Astrocyte (in vitro differentiated cells and primary cell): ENCODE measurements at regions not wholly inside any gene's neighbourhood (a gene's known extent, or its start where the extent isn't known, plus 50 kb on each side); places are given as distances from the start of the nearest gene placed in this dataset.

Experiments
- DNase-seq: peaks from one replicate; pipeline ENCODE4 v3.0.0-alpha.2; 2010; ENCODE audit warnings: low read depth
- FAIRE-seq: peaks from 2 replicates; lab custom pipeline; 2011; peaks lifted over from hg19 to GRCh38; lab: Jason Lieb, UNC
- H2AFZ ChIP-seq: 2 replicates; pipeline ENCODE4 v1.6.0; 2012; ENCODE audit warnings: low read depth, low read length, inconsistent platforms
- H3K27ac ChIP-seq: 2 replicates; pipeline ENCODE4 v1.5.1; 2011; ENCODE audit warnings: low read depth, low read length, inconsistent platforms
- H3K27me3 ChIP-seq: 2 replicates; pipeline ENCODE4 v1.6.0; 2011; ENCODE audit warnings: low read length, inconsistent platforms; ENCODE audit not compliant: insufficient read depth
- H3K36me3 ChIP-seq: 2 replicates; pipeline ENCODE4 v1.5.1; 2011; ENCODE audit warnings: low read length, inconsistent platforms; ENCODE audit not compliant: insufficient read depth
- H3K4me1 ChIP-seq: 2 replicates; pipeline ENCODE4 v1.5.1; 2011; ENCODE audit warnings: low read length, inconsistent platforms; ENCODE audit not compliant: insufficient read depth
- H3K4me2 ChIP-seq: 2 replicates; pipeline ENCODE4 v1.6.0; 2012; ENCODE audit warnings: low read length, inconsistent platforms
- H3K4me3 ChIP-seq: 2 replicates; pipeline ENCODE4 v1.5.1; 2011; ENCODE audit warnings: low read depth, mild to moderate bottlenecking, low read length, inconsistent platforms; ENCODE audit not compliant: insufficient read depth
- H3K79me2 ChIP-seq: 2 replicates; pipeline ENCODE4 v1.6.0; 2012; ENCODE audit warnings: mild to moderate bottlenecking, low read length, inconsistent platforms; ENCODE audit not compliant: insufficient read depth
- H3K9ac ChIP-seq: 2 replicates; pipeline ENCODE4 v1.6.0; 2012; ENCODE audit warnings: mild to moderate bottlenecking, low read length, inconsistent platforms
- H3K9me3 ChIP-seq: 2 replicates; pipeline ENCODE4 v1.5.1; 2012; ENCODE audit warnings: low read depth, mild to moderate bottlenecking, low read length, inconsistent platforms; ENCODE audit not compliant: insufficient read depth
- H4K20me1 ChIP-seq: 2 replicates; pipeline ENCODE4 v1.6.0; 2012; ENCODE audit warnings: low read length, inconsistent platforms; ENCODE audit not compliant: insufficient read depth
- H3K27ac Mint-ChIP-seq: one replicate; pipeline ENCODE4 v1.8.0; 2021; ENCODE audit warnings: mild to moderate bottlenecking, mixed read lengths; ENCODE audit not compliant: unreplicated experiment
- H3K27me3 Mint-ChIP-seq: one replicate; pipeline ENCODE4 v1.8.0; 2021; ENCODE audit warnings: low read depth, mixed read lengths; ENCODE audit not compliant: unreplicated experiment
- H3K36me3 Mint-ChIP-seq: one replicate; pipeline ENCODE4 v1.8.0; 2021; ENCODE audit warnings: low read depth, mixed read lengths; ENCODE audit not compliant: unreplicated experiment
- H3K4me1 Mint-ChIP-seq: one replicate; pipeline ENCODE4 v1.8.0; 2021; ENCODE audit warnings: low read depth, mixed read lengths; ENCODE audit not compliant: unreplicated experiment
- H3K4me3 Mint-ChIP-seq: one replicate; pipeline ENCODE4 v1.8.0; 2021; ENCODE audit warnings: mild to moderate bottlenecking, moderate library complexity, mixed read lengths; ENCODE audit not compliant: unreplicated experiment
- H3K9me3 Mint-ChIP-seq: one replicate; pipeline ENCODE4 v1.8.0; 2021; ENCODE audit warnings: mild to moderate bottlenecking, mixed read lengths; ENCODE audit not compliant: unreplicated experiment
- CTCF ChIP-seq: IDR thresholded peaks from 2 replicates; pipeline ENCODE4 v1.5.1; 2011; ENCODE audit warnings: low read depth, mild to moderate bottlenecking, inconsistent platforms, low read length, moderate library complexity; ENCODE audit not compliant: insufficient read depth
- EZH2 ChIP-seq: IDR thresholded peaks from 2 replicates; pipeline ENCODE4 v1.6.1; 2012; ENCODE audit warnings: mild to moderate bottlenecking, low read length, inconsistent platforms; ENCODE audit not compliant: insufficient read depth

- H3K27me3 Mint-ChIP-seq = no peaks in the 10 kb centered on the region
- no peak overlapping the region for H3K4me2 ChIP-seq
- H3K27me3 ChIP-seq = no peaks in the 10 kb centered on the region
- H3K36me3 ChIP-seq = no peaks in the 10 kb centered on the region
- no peak for TF ChIP-seq CTCF
- TF ChIP-seq EZH2 = no peak
- H3K9me3 ChIP-seq = no peaks in the 10 kb centered on the region
- H3K79me2 ChIP-seq = no peaks in the 10 kb centered on the region
- no peaks in the 10 kb centered on the region for H3K9me3 Mint-ChIP-seq
- no peak for DNase-seq
- H3K4me1 ChIP-seq = no peaks in the 10 kb centered on the region
- no peak overlapping the region for H3K9ac ChIP-seq
- H3K4me3 ChIP-seq = no peak overlapping the region
- no peak for FAIRE-seq
- no peaks in the 10 kb centered on the region for H4K20me1 ChIP-seq
- no peak overlapping the region for H3K27ac Mint-ChIP-seq
- H3K36me3 Mint-ChIP-seq = no peaks in the 10 kb centered on the region
- H3K27ac ChIP-seq = no peak overlapping the region
- no peak overlapping the region for H2AFZ ChIP-seq
- H3K4me3 Mint-ChIP-seq = no peak overlapping the region
- no peaks in the 10 kb centered on the region for H3K4me1 Mint-ChIP-seq
These were observed 343.9 kb upstream of the DNAJC19 start for GRCh38 chr3:181333394-181333793.

- peak; percentile 34 for DNase-seq
- Histone ChIP-seq H3K9me3 (no peaks in the 10 kb centered on the region), H4K20me1 (no peaks in the 10 kb centered on the region), H3K36me3 (no peaks in the 10 kb centered on the region), H3K27me3 (no peaks in the 10 kb centered on the region), H3K4me3 (no peak overlapping the region), H2AFZ (no peak overlapping the region), H3K9ac (no peak overlapping the region), H3K4me1 (no peaks in the 10 kb centered on the region), H3K79me2 (no peaks in the 10 kb centered on the region), H3K4me2 (no peak overlapping the region), H3K27ac (no peak overlapping the region)
- no peaks in the 10 kb centered on the region for H3K4me1 Mint-ChIP-seq
- no peak overlapping the region for H3K27ac Mint-ChIP-seq
- H3K27me3 Mint-ChIP-seq = no peaks in the 10 kb centered on the region
- no peaks in the 10 kb centered on the region for H3K9me3 Mint-ChIP-seq
- H3K36me3 Mint-ChIP-seq = no peaks in the 10 kb centered on the region
- no peak overlapping the region for H3K4me3 Mint-ChIP-seq
- no peak for TF ChIP-seq EZH2
- TF ChIP-seq CTCF = no peak
- no peak for FAIRE-seq
These were observed 341.5 kb upstream of the DNAJC19 start for GRCh38 chr3:181330821-181331563.

- Histone ChIP-seq H3K79me2 (no peaks in the 10 kb centered on the region), H3K27me3 (no peaks in the 10 kb centered on the region), H3K4me2 (no peak overlapping the region), H2AFZ (no peak overlapping the region), H3K27ac (no peak overlapping the region), H3K9ac (no peak overlapping the region), H3K4me3 (no peak overlapping the region), H4K20me1 (no peaks in the 10 kb centered on the region), H3K9me3 (no peaks in the 10 kb centered on the region), H3K36me3 (no peaks in the 10 kb centered on the region), H3K4me1 (no peaks in the 10 kb centered on the region)
- Mint-ChIP-seq H3K4me1 (no peaks in the 10 kb centered on the region), H3K4me3 (no peak overlapping the region), H3K36me3 (no peaks in the 10 kb centered on the region), H3K27me3 (no peaks in the 10 kb centered on the region), H3K27ac (no peak overlapping the region), H3K9me3 (no peaks in the 10 kb centered on the region)
- FAIRE-seq (no peak), DNase-seq (no peak)
- TF ChIP-seq CTCF = no peak
- TF ChIP-seq EZH2 = no peak
These were observed 340.7 kb upstream of the DNAJC19 start for GRCh38 chr3:181330257-181330656.
